ENCODE measurements at regions not wholly inside any gene's neighbourhood (a gene's known extent, or its start where the extent isn't known, plus 50 kb on each side); places are given as distances from the start of the nearest gene placed in this dataset.

DNA sequence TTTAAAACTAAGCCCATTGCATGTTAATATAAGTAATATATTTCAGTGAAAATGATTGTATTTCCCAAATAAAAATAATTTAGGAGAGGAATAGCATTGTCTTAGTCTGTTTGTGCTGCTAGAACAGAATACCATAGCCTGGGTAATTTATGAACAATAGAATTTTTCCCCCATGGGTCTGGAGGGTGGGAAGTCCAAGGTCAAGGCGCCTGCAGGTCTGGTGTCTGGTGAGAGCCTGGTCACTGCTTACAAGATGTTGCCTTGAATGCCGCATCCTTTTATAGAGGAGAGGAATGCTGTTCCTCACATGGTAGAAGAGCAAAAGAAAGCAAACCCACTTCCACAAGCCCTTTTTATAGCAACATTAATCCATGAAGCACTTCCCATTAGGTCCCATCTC lies 161.3 kb upstream of the ZFHX3 start:
- H3K27ac ChIP-seq (ENCODE audit: low read depth, low read length, severe bottlenecking) = no peak overlapping the region
- H3K36me3 ChIP-seq (ENCODE audit: control insufficient read depth, insufficient read depth, low read length) = no peaks in the 10 kb centered on the region
- WGBS, 2 experiments (ENCODE audit: insufficient coverage in 2 of 2) = 100% methylated on average over 1 of the region's 2 CpGs; no CpG with 5 or more reads in 1 of the 2 experiments

DNA sequence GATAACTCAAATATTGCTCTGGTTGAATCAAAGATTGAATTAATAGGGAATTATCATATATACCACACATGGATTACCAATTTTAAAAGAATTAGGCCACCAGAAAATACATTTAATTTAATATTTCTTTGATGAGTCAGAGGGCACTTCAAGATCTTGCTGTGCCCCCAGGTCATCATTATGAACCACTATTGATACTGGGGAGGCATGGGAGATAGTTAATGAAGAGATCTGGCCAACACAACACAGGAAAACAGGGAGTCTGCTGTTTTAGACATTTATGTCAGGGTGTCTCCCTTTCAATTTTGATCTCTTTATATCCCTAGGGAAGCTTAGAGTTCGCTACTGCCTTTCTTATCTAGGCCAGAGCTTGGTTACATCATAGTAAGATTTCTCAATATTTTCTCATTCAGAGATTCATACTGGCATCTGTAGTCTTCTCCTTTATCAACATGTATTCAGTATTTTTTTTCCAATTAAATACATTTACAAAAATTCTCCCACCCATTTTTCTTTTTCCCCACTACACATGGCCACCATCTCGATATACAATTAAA lies 158.3 kb upstream of the ZFHX3 start:
- Histone ChIP-seq H3K4me3 (ENCODE audit: extremely low read depth, insufficient read depth, low read length, poor library complexity, severe bottlenecking) (no peak overlapping the region), H3K27ac (ENCODE audit: low read depth, low read length, severe bottlenecking) (no peak overlapping the region), H3K4me1 (ENCODE audit: control insufficient read depth, insufficient read depth, low read length, poor library complexity, severe bottlenecking) (no peaks in the 10 kb centered on the region), H3K9me3 (ENCODE audit: control insufficient read depth, low read length) (no peaks in the 10 kb centered on the region), H3K36me3 (ENCODE audit: control insufficient read depth, insufficient read depth, low read length) (no peaks in the 10 kb centered on the region)
- 90 to 93% methylated on average over 1 to 2 of the region's 2 CpGs for WGBS, 2 experiments (ENCODE audit: insufficient coverage in 2 of 2)

More for the DNA sequence above, 161.3 kb upstream of the ZFHX3 start:
- no peak overlapping the region for H3K4me3 ChIP-seq (ENCODE audit: extremely low read depth, insufficient read depth, low read length, poor library complexity, severe bottlenecking)
- H3K9me3 ChIP-seq (ENCODE audit: control insufficient read depth, low read length) = no peaks in the 10 kb centered on the region
- no peaks in the 10 kb centered on the region for H3K4me1 ChIP-seq (ENCODE audit: control insufficient read depth, insufficient read depth, low read length, poor library complexity, severe bottlenecking)

DNA sequence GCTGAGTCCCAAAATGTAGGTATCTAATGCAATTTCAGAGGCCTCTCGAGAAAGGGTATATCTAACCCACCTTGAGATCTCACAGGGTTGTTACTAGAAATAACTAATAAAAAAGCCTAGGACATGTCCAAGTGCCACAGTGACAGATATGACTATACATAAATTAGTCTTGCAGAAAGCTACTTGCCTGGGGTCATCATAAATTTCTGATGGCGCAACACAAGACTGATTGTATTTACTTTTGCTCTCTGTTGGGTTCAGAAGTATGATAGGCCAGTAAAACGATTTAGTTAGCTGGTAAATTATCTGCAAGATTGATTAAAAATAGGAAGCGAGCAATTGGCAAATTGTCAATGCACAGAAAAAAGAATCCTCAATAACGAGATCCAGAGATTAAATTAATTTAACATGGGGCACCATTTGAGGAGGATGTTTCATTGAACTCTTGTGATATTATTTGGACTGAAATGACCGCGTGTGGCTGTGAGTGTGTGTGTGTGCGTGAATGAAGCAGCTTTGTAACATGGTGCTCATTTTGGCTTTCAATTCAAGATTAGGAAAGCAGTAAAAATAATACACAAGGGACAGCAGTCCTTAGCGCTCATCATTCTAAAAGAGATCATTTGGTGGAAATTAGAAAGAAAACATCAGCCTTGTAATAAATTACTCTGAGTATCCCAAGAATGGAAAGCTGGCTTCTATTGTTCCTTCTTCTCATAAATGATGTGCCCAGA lies 157.4 kb upstream of the ZFHX3 start:
- Histone ChIP-seq H3K4me1 (ENCODE audit: control insufficient read depth, insufficient read depth, low read length, poor library complexity, severe bottlenecking) (no peaks in the 10 kb centered on the region), H3K9me3 (ENCODE audit: control insufficient read depth, low read length) (no peaks in the 10 kb centered on the region), H3K27ac (ENCODE audit: low read depth, low read length, severe bottlenecking) (no peak overlapping the region), H3K36me3 (ENCODE audit: control insufficient read depth, insufficient read depth, low read length) (no peaks in the 10 kb centered on the region), H3K4me3 (ENCODE audit: extremely low read depth, insufficient read depth, low read length, poor library complexity, severe bottlenecking) (no peak overlapping the region)
- 88 to 100% methylated on average over 1 to 8 of the region's 9 CpGs for WGBS, 2 experiments (ENCODE audit: insufficient coverage in 2 of 2)

DNA sequence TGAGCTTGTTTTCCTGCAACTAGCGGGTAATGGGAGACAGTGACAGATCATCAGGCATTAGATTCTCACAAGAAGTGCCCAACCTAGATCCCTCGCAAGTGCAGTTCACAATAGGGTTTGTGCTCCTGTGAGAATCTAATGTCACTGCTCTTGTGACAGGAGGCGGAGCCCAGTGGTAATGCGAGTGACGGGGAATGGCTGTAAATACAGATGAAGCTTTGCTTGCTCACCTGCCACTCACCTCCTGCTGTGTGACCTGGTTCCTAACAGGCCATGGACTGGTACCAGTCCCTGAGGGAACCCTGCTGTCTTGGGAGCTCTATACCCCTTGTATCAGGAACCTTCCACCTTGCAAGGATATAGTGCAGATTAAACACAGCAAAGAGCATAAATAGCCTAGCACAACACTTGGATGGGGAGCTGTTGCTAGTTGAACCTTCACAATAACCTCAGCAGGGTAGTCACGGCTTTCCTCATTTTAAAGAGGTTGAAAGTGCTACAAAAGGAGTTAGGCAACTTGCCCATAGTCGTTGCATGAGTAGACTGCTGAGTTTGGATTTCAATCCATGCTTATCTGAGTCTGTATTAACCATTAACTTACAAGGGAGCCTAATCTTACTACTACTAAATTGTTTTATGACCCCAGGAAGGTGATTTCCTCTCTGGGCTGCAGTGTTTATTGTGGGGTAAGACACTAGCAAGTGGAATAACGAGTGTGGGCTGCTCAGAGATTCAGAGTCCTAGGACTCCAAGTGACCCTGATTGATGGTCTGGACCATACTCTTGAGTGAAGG lies 156.6 kb upstream of the ZFHX3 start:
- Histone ChIP-seq H3K36me3 (ENCODE audit: control insufficient read depth, insufficient read depth, low read length) (no peaks in the 10 kb centered on the region), H3K4me1 (ENCODE audit: control insufficient read depth, insufficient read depth, low read length, poor library complexity, severe bottlenecking) (no peaks in the 10 kb centered on the region), H3K4me3 (ENCODE audit: extremely low read depth, insufficient read depth, low read length, poor library complexity, severe bottlenecking) (no peak overlapping the region), H3K27ac (ENCODE audit: low read depth, low read length, severe bottlenecking) (no peak overlapping the region), H3K9me3 (ENCODE audit: control insufficient read depth, low read length) (no peaks in the 10 kb centered on the region)
- WGBS, 2 experiments (ENCODE audit: insufficient coverage in 2 of 2) = 85 to 88% methylated on average over 6 to 8 of the region's 8 CpGs

DNA sequence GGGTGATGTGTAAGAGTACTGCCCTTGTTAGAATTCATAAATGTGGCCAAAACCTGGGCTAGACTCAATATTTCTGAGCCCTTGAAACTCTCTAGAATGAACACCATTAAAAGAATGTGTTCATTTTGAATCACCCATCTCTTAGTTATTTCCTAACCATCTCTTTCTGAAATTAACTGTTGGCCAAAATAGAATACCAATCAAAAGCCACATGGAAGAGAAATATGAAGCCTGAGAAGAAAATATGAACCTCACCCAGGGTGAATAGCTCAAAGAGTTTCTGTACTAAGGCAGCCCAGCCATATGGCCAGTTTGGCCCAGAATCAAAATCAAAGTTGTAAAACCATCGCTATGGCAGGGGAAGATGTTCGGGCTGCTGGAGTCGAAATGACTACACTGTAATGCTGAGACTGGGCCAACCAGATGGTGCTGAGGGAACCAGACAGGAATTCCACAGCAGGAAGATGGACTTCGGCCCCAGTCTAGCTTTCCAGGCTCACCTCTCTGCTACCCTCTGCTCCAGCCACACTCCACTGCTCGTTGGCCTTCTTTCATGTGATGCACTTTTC lies 154.3 kb upstream of the ZFHX3 start:
- Histone ChIP-seq H3K4me3 (ENCODE audit: extremely low read depth, insufficient read depth, low read length, poor library complexity, severe bottlenecking) (no peak overlapping the region), H3K27ac (ENCODE audit: low read depth, low read length, severe bottlenecking) (no peak overlapping the region)
- WGBS, 2 experiments (ENCODE audit: insufficient coverage in 2 of 2) = 90 to 94% methylated on average over 5 of the region's 5 CpGs

DNA sequence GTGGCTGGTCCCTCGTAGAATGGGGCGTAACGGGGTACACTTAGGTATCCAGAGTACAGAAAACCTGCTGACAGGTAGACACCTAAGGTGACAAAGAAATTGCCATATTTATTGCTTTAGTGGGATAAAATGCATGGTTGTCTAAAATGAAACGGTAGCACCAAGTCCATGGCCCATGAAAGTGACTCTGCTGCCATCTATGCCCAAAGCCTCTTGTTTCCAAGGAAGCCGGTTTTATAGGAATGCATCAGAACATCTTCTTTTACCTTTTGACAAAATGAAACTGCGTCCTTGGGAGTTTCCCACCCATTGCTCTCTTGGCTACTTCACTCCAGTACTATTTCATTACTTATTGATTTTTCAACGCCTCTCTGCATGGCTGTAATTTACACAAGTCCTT lies 151.3 kb upstream of the ZFHX3 start:
- no peaks in the 10 kb centered on the region for H3K36me3 ChIP-seq (ENCODE audit: control insufficient read depth, insufficient read depth, low read length)
- H3K4me1 ChIP-seq (ENCODE audit: control insufficient read depth, insufficient read depth, low read length, poor library complexity, severe bottlenecking) = no peaks in the 10 kb centered on the region
- H3K4me3 ChIP-seq (ENCODE audit: extremely low read depth, insufficient read depth, low read length, poor library complexity, severe bottlenecking) = no peak overlapping the region
- no peak overlapping the region for H3K27ac ChIP-seq (ENCODE audit: low read depth, low read length, severe bottlenecking)
- no peaks in the 10 kb centered on the region for H3K9me3 ChIP-seq (ENCODE audit: control insufficient read depth, low read length)
- WGBS, 2 experiments (ENCODE audit: insufficient coverage in 2 of 2) = 82 to 91% methylated on average over 6 to 7 of the region's 7 CpGs

More for the DNA sequence above, 154.3 kb upstream of the ZFHX3 start:
- Histone ChIP-seq H3K36me3 (ENCODE audit: control insufficient read depth, insufficient read depth, low read length) (no peaks in the 10 kb centered on the region), H3K9me3 (ENCODE audit: control insufficient read depth, low read length) (no peaks in the 10 kb centered on the region), H3K4me1 (ENCODE audit: control insufficient read depth, insufficient read depth, low read length, poor library complexity, severe bottlenecking) (no peaks in the 10 kb centered on the region)

DNA sequence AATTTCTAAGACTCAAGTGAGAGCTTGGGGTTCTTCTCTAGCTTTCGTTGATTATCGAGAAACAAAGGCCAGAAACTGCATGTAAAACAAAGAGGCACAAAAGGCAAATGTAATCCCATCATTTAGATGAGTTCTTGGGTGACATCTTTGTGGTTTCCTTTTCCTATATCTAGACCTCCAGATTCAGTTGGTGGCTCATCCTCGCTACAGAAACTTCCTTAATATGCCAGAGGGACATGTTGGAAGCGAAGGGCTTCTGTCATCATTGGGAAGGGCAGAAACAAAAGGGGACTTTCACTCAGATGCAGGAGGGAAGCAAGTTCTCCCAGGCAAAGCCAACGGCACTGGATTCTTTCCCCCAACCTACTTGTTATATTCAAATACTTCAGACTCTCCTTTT lies 150.6 kb upstream of the ZFHX3 start:
- Histone ChIP-seq H3K27ac (ENCODE audit: low read depth, low read length, severe bottlenecking) (no peak overlapping the region), H3K4me3 (ENCODE audit: extremely low read depth, insufficient read depth, low read length, poor library complexity, severe bottlenecking) (no peak overlapping the region), H3K36me3 (ENCODE audit: control insufficient read depth, insufficient read depth, low read length) (no peaks in the 10 kb centered on the region), H3K4me1 (ENCODE audit: control insufficient read depth, insufficient read depth, low read length, poor library complexity, severe bottlenecking) (no peaks in the 10 kb centered on the region), H3K9me3 (ENCODE audit: control insufficient read depth, low read length) (no peaks in the 10 kb centered on the region)
- WGBS, 2 experiments (ENCODE audit: insufficient coverage in 2 of 2) = 92 to 100% methylated on average over 2 to 3 of the region's 5 CpGs

DNA sequence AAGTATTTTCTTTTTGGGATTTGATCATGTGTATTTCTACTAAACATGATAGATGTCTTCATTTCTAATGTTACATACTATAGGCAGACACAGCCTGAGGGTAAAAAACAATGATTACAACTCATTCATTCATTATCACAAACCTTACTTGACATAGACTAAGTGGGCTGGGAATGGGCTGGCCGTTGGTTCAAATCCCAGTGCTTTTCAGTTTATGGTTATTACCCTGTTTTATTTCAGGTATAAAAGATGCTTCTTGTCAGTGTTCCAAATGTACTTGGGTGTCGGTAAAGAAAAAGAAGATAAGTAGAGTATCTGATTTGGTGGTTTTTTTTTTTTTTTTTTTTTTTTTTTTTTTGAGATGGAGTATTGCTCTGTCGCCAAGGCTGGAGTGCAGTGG lies 149.7 kb upstream of the ZFHX3 start:
- Histone ChIP-seq H3K27ac (ENCODE audit: low read depth, low read length, severe bottlenecking) (no peak overlapping the region), H3K4me1 (ENCODE audit: control insufficient read depth, insufficient read depth, low read length, poor library complexity, severe bottlenecking) (no peaks in the 10 kb centered on the region), H3K4me3 (ENCODE audit: extremely low read depth, insufficient read depth, low read length, poor library complexity, severe bottlenecking) (no peak overlapping the region), H3K36me3 (ENCODE audit: control insufficient read depth, insufficient read depth, low read length) (no peaks in the 10 kb centered on the region), H3K9me3 (ENCODE audit: control insufficient read depth, low read length) (no peaks in the 10 kb centered on the region)
- no CpG with 5 or more reads among the region's 3 CpGs for WGBS, 2 experiments (ENCODE audit: insufficient coverage in 2 of 2)

DNA sequence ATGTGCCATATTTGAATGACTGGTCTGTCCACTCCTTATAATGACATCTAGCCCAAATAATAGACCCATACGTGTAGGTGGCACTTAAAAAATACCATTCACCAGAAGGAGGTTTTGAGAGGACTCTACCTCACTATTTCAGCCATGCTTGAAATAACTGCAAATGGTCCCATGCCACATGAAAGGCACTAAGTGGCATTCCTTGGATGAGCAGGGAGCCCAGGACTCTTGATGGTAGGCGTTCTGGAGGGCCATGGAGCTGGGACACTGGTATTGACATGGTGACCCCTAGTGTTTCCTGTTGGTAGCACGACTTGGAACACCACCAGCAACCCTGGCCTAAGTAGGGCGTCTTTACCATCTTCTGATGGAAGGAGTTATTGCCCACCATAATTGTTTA lies 148.7 kb upstream of the ZFHX3 start:
- Histone ChIP-seq H3K27ac (ENCODE audit: low read depth, low read length, severe bottlenecking) (no peak overlapping the region), H3K36me3 (ENCODE audit: control insufficient read depth, insufficient read depth, low read length) (no peaks in the 10 kb centered on the region), H3K9me3 (ENCODE audit: control insufficient read depth, low read length) (no peaks in the 10 kb centered on the region), H3K4me3 (ENCODE audit: extremely low read depth, insufficient read depth, low read length, poor library complexity, severe bottlenecking) (no peak overlapping the region), H3K4me1 (ENCODE audit: control insufficient read depth, insufficient read depth, low read length, poor library complexity, severe bottlenecking) (peaks cover 2% of the 10 kb centered on the region)
- WGBS, 2 experiments (ENCODE audit: insufficient coverage in 2 of 2) = 9 to 36% methylated on average over 2 of the region's 4 CpGs

DNA sequence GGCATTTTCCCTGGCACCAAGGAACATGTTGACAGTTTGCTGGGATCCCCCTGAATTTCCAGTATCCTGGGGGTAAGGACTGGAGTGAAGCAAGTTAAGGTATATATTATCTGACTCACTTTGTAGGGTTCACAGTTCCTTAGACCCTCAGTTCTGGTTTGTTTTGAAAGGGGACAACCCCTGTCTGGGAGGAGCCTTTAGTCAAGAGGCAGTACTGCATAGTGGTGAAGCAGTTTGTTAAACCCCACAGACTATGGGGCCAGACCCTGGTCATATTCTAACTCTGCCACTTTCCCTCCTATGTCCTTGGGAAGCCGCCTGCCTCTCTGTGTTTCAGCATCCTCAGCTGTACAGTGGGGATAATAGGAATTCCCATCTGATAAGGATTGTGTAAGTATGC lies 145.5 kb upstream of the ZFHX3 start:
- Histone ChIP-seq H3K27ac (ENCODE audit: low read depth, low read length, severe bottlenecking) (no peak overlapping the region), H3K36me3 (ENCODE audit: control insufficient read depth, insufficient read depth, low read length) (no peaks in the 10 kb centered on the region), H3K9me3 (ENCODE audit: control insufficient read depth, low read length) (no peaks in the 10 kb centered on the region), H3K4me1 (ENCODE audit: control insufficient read depth, insufficient read depth, low read length, poor library complexity, severe bottlenecking) (peaks cover 2% of the 10 kb centered on the region), H3K4me3 (ENCODE audit: extremely low read depth, insufficient read depth, low read length, poor library complexity, severe bottlenecking) (no peak overlapping the region)
- WGBS, 2 experiments (ENCODE audit: insufficient coverage in 2 of 2) = 100% methylated on average over 1 of the region's 1 CpG; no CpG with 5 or more reads in 1 of the 2 experiments
